CD4-positive, CD25-positive, alpha-beta regulatory T cell (primary cell): ENCODE measurements at regions not wholly inside any gene's neighbourhood (a gene's known extent, or its start where the extent isn't known, plus 50 kb on each side); places are given as distances from the start of the nearest gene placed in this dataset.

Experiments
- ATAC-seq, 2 donors: fragments of 150-1000 bp; cut with Tn5 transposase; one replicate each; pipeline ENCODE4 v1.10.0; 2021; ENCODE audit warnings: low read depth in 2 of 2, moderate number of reproducible peaks in 2 of 2, moderate library complexity in 1 of 2
- DNase-seq, 3 donors: peaks; one replicate each; pipeline versions ENCODE4 v3.0.0 to v3.0.0-alpha.2; 2012 to 2022; ENCODE audit warnings: mixed read lengths in 1 of 3
- H3K27ac ChIP-seq: one replicate; pipeline ENCODE4 v1.7.0; 2013; ENCODE audit warnings: mild to moderate bottlenecking, low read length; ENCODE audit not compliant: insufficient read depth, poor library complexity, severe bottlenecking
- H3K27me3 ChIP-seq: one replicate; pipeline ENCODE4 v1.7.0; 2013; ENCODE audit warnings: low read length; ENCODE audit not compliant: control insufficient read depth, insufficient read depth
- H3K36me3 ChIP-seq: one replicate; pipeline ENCODE4 v1.7.0; 2013; ENCODE audit warnings: mild to moderate bottlenecking, low read length, moderate library complexity; ENCODE audit not compliant: control insufficient read depth, insufficient read depth
- H3K4me1 ChIP-seq: 2 replicates; pipeline ENCODE4 v1.7.0; 2013; ENCODE audit warnings: mild to moderate bottlenecking, low read length; ENCODE audit not compliant: insufficient read depth, control insufficient read depth, poor library complexity, severe bottlenecking
- H3K4me3 ChIP-seq: one replicate; pipeline ENCODE4 v1.7.0; 2013; ENCODE audit warnings: low read depth, mild to moderate bottlenecking, low read length, moderate library complexity
- H3K9me3 ChIP-seq, 2 experiments: 1 replicate in 1 of 2; 2 replicates in 1 of 2; pipeline ENCODE4 v1.7.0; 2013; ENCODE audit warnings: low read length in 2 of 2, mild to moderate bottlenecking in 1 of 2, moderate library complexity in 1 of 2; ENCODE audit not compliant: control insufficient read depth in 2 of 2
- H3K27ac Mint-ChIP-seq, 3 donors: one replicate each; pipeline ENCODE4 v1.8.0; 2020 to 2022; ENCODE audit warnings: mild to moderate bottlenecking in 3 of 3, mixed read lengths in 3 of 3, moderate library complexity in 2 of 3
- H3K27me3 Mint-ChIP-seq: one replicate; pipeline ENCODE4 v1.8.0; 2022; ENCODE audit warnings: mild to moderate bottlenecking, mixed read lengths
- H3K36me3 Mint-ChIP-seq: one replicate; pipeline ENCODE4 v1.8.0; 2020; ENCODE audit warnings: mixed read lengths
- H3K4me1 Mint-ChIP-seq, 4 donors: one replicate each; pipeline ENCODE4 v1.8.0; 2020 to 2022; ENCODE audit warnings: mixed read lengths in 4 of 4, mild to moderate bottlenecking in 1 of 4
- H3K4me3 Mint-ChIP-seq, 4 donors: one replicate each; pipeline ENCODE4 v1.8.0; 2020 to 2022; ENCODE audit warnings: mild to moderate bottlenecking in 4 of 4, mixed read lengths in 4 of 4, moderate library complexity in 3 of 4
- H3K9me3 Mint-ChIP-seq, 7 donors: one replicate each; pipeline ENCODE4 v1.8.0; 2020 to 2022; ENCODE audit warnings: mixed read lengths in 7 of 7, mild to moderate bottlenecking in 3 of 7, moderate library complexity in 2 of 7

- Histone ChIP-seq H3K36me3 (no peaks in the 10 kb centered on the region), H3K4me1 (no peaks in the 10 kb centered on the region), H3K4me3 (no peak overlapping the region), H3K27ac (no peak overlapping the region), H3K9me3 (no peaks in the 10 kb centered on the region), H3K27me3 (no peaks in the 10 kb centered on the region)
- H3K9me3 Mint-ChIP-seq: peaks cover 0 to 1% (median 0%) of the 10 kb centered on the region in 7 donors
- no peaks in the 10 kb centered on the region for H3K36me3 Mint-ChIP-seq
- no peak overlapping the region for H3K27ac Mint-ChIP-seq
- ATAC-seq (no peak), DNase-seq (no peak)
- no peak overlapping the region for H3K4me3 Mint-ChIP-seq
- peaks cover 8% of the 10 kb centered on the region for H3K27me3 Mint-ChIP-seq
- H3K4me1 Mint-ChIP-seq: no peaks in the 10 kb centered on the region
Measured at GRCh38 chr5:66408576-66408975, 187.6 kb upstream of the MAST4 start.

GRCh38 chr5:66410122-66410521, 186.1 kb upstream of the MAST4 start:
- H3K36me3 ChIP-seq: no peaks in the 10 kb centered on the region
- no peaks in the 10 kb centered on the region for H3K4me1 ChIP-seq
- no peaks in the 10 kb centered on the region for H3K9me3 ChIP-seq
- H3K27ac Mint-ChIP-seq: no peak overlapping the region
- ATAC-seq (no peak), DNase-seq (no peak)
- no peaks in the 10 kb centered on the region for H3K36me3 Mint-ChIP-seq
- no peak overlapping the region for H3K27ac ChIP-seq
- no peaks in the 10 kb centered on the region for H3K27me3 Mint-ChIP-seq
- H3K4me3 Mint-ChIP-seq: no peak overlapping the region
- H3K9me3 Mint-ChIP-seq: peaks cover 0 to 3% (median 0%) of the 10 kb centered on the region in 7 donors
- H3K27me3 ChIP-seq: no peaks in the 10 kb centered on the region
- H3K4me3 ChIP-seq: no peak overlapping the region
- H3K4me1 Mint-ChIP-seq: no peaks in the 10 kb centered on the region

GRCh38 chr5:66411701-66412100, 184.5 kb upstream of the MAST4 start:
- ATAC-seq: no peak
- no peaks in the 10 kb centered on the region for H3K36me3 ChIP-seq
- H3K27ac Mint-ChIP-seq: no peak overlapping the region
- no peaks in the 10 kb centered on the region for H3K9me3 ChIP-seq
- H3K9me3 Mint-ChIP-seq: peaks cover 0 to 3% (median 0%) of the 10 kb centered on the region in 7 donors
- no peaks in the 10 kb centered on the region for H3K4me1 ChIP-seq
- no peaks in the 10 kb centered on the region for H3K27me3 ChIP-seq
- no peaks in the 10 kb centered on the region for H3K36me3 Mint-ChIP-seq
- no peaks in the 10 kb centered on the region for H3K27me3 Mint-ChIP-seq
- no peaks in the 10 kb centered on the region for H3K4me1 Mint-ChIP-seq
- no peak overlapping the region for H3K4me3 Mint-ChIP-seq
- H3K4me3 ChIP-seq: no peak overlapping the region
- DNase-seq: no peak
- no peak overlapping the region for H3K27ac ChIP-seq

- H3K4me1 Mint-ChIP-seq: no peaks in the 10 kb centered on the region
- no peaks in the 10 kb centered on the region for H3K27me3 Mint-ChIP-seq
- H3K36me3 Mint-ChIP-seq: no peaks in the 10 kb centered on the region
- DNase-seq: no peak
- H3K4me3 Mint-ChIP-seq: no peak overlapping the region
- H3K4me3 ChIP-seq: no peak overlapping the region
- H3K9me3 Mint-ChIP-seq: peaks cover 0 to 2% (median 0%) of the 10 kb centered on the region in 7 donors
- H3K27ac ChIP-seq: no peak overlapping the region
- H3K27ac Mint-ChIP-seq: no peak overlapping the region
- ATAC-seq: no peak
- no peaks in the 10 kb centered on the region for H3K4me1 ChIP-seq
- H3K9me3 ChIP-seq: no peaks in the 10 kb centered on the region
- H3K36me3 ChIP-seq: no peaks in the 10 kb centered on the region
- H3K27me3 ChIP-seq: no peaks in the 10 kb centered on the region
Measured at GRCh38 chr5:66413931-66414330, 182.3 kb upstream of the MAST4 start.

GRCh38 chr5:66415208-66415607, 181.0 kb upstream of the MAST4 start:
- no peaks in the 10 kb centered on the region for H3K27me3 ChIP-seq
- H3K4me1 Mint-ChIP-seq: no peaks in the 10 kb centered on the region
- no peak overlapping the region for H3K4me3 Mint-ChIP-seq
- H3K9me3 Mint-ChIP-seq: peaks cover 0 to 2% (median 0%) of the 10 kb centered on the region in 7 donors
- no peak overlapping the region for H3K27ac Mint-ChIP-seq
- DNase-seq: no peak
- no peaks in the 10 kb centered on the region for H3K9me3 ChIP-seq
- ATAC-seq: no peak
- no peaks in the 10 kb centered on the region for H3K36me3 Mint-ChIP-seq
- no peaks in the 10 kb centered on the region for H3K36me3 ChIP-seq
- no peaks in the 10 kb centered on the region for H3K4me1 ChIP-seq
- no peak overlapping the region for H3K27ac ChIP-seq
- H3K27me3 Mint-ChIP-seq: peaks cover 5% of the 10 kb centered on the region
- no peak overlapping the region for H3K4me3 ChIP-seq

GRCh38 chr5:66416698-66417097, 179.5 kb upstream of the MAST4 start:
- H3K36me3 ChIP-seq: no peaks in the 10 kb centered on the region
- DNase-seq (no peak), ATAC-seq (no peak)
- H3K9me3 ChIP-seq: no peaks in the 10 kb centered on the region
- H3K9me3 Mint-ChIP-seq: peaks cover 0 to 6% (median 0%) of the 10 kb centered on the region in 7 donors
- H3K27ac Mint-ChIP-seq: no peak overlapping the region
- H3K27me3 Mint-ChIP-seq: peaks cover 8% of the 10 kb centered on the region
- no peaks in the 10 kb centered on the region for H3K36me3 Mint-ChIP-seq
- H3K27me3 ChIP-seq: no peaks in the 10 kb centered on the region
- H3K4me3 Mint-ChIP-seq: no peak overlapping the region
- H3K4me1 Mint-ChIP-seq: no peaks in the 10 kb centered on the region
- H3K4me3 ChIP-seq: no peak overlapping the region
- H3K27ac ChIP-seq: no peak overlapping the region
- no peaks in the 10 kb centered on the region for H3K4me1 ChIP-seq

- no peaks in the 10 kb centered on the region for H3K4me1 Mint-ChIP-seq
- Histone ChIP-seq H3K4me1 (no peaks in the 10 kb centered on the region), H3K4me3 (no peak overlapping the region), H3K27me3 (no peaks in the 10 kb centered on the region), H3K9me3 (no peaks in the 10 kb centered on the region), H3K36me3 (no peaks in the 10 kb centered on the region), H3K27ac (no peak overlapping the region)
- ATAC-seq: no peak
- peaks cover 0 to 6% (median 0%) of the 10 kb centered on the region in 7 donors for H3K9me3 Mint-ChIP-seq
- H3K27ac Mint-ChIP-seq: no peak overlapping the region
- H3K27me3 Mint-ChIP-seq: peaks cover 8% of the 10 kb centered on the region
- no peaks in the 10 kb centered on the region for H3K36me3 Mint-ChIP-seq
- no peak for DNase-seq
- no peak overlapping the region for H3K4me3 Mint-ChIP-seq
Measured at GRCh38 chr5:66417781-66418180, 178.4 kb upstream of the MAST4 start.

GRCh38 chr5:66423484-66423883, 172.7 kb upstream of the MAST4 start:
- Mint-ChIP-seq H3K27ac (no peak overlapping the region), H3K4me1 (no peaks in the 10 kb centered on the region), H3K36me3 (no peaks in the 10 kb centered on the region), H3K4me3 (no peak overlapping the region), H3K9me3 (peaks cover 0 to 5% (median 3%) of the 10 kb centered on the region in 7 donors), H3K27me3 (peaks cover 8% of the 10 kb centered on the region)
- Histone ChIP-seq H3K27ac (no peak overlapping the region), H3K4me3 (no peak overlapping the region), H3K27me3 (no peaks in the 10 kb centered on the region), H3K9me3 (no peaks in the 10 kb centered on the region), H3K36me3 (no peaks in the 10 kb centered on the region), H3K4me1 (no peaks in the 10 kb centered on the region)
- DNase-seq (no peak), ATAC-seq (no peak)
